Spleen (tissue), 11 donors: ENCODE measurements at regions not wholly inside any gene's neighbourhood (a gene's known extent, or its start where the extent isn't known, plus 50 kb on each side); places are given as distances from the start of the nearest gene placed in this dataset.
"Not testable (repeated sequence)": the region's sequence is repeated elsewhere in the genome, so short reads cannot be mapped to it uniquely, and the experiment has no call there.

Experiments
- DNase-seq: peaks from one replicate; pipeline ENCODE4 v3.0.0-alpha.2; 2020
- H3K27ac ChIP-seq, 8 donors: fragments of 200-600 bp; sonication (generic) in 7 of 8; 1 replicate in 4 of 8; 2 replicates in 4 of 8; pipeline versions ENCODE4 v1.5.0 to v1.8.0; 2016 to 2021; ENCODE audit warnings: inconsistent platforms in 4 of 8, mild to moderate bottlenecking in 4 of 8, moderate library complexity in 1 of 8
- H3K27me3 ChIP-seq, 7 donors: fragments of 200-600 bp; sonication (generic) in 6 of 7; replicated peaks in 1 of 7; 1 replicate in 4 of 7; 2 replicates in 3 of 7; pipeline versions ENCODE4 v1.5.0 to v1.8.0; 2016 to 2021; ENCODE audit warnings: inconsistent platforms in 3 of 7, mild to moderate bottlenecking in 1 of 7
- H3K36me3 ChIP-seq, 6 donors: fragments of 200-600 bp; sonication (generic) in 5 of 6; 1 replicate in 4 of 6; 2 replicates in 2 of 6; pipeline versions ENCODE4 v1.5.0 to v1.8.0; 2016 to 2021; ENCODE audit warnings: inconsistent platforms in 2 of 6
- H3K4me1 ChIP-seq, 6 donors: fragments of 200-600 bp; sonication (generic) in 5 of 6; 1 replicate in 3 of 6; 2 replicates in 3 of 6; pipeline versions ENCODE4 v1.5.0 to v1.8.0; 2016 to 2021; ENCODE audit warnings: inconsistent platforms in 3 of 6
- H3K4me3 ChIP-seq, 8 donors: fragments of 200-600 bp; sonication (generic) in 7 of 8; 1 replicate in 4 of 8; 2 replicates in 4 of 8; pipeline versions ENCODE4 v1.5.0 to v1.8.0; 2016 to 2021; ENCODE audit warnings: inconsistent platforms in 4 of 8, mild to moderate bottlenecking in 4 of 8, moderate library complexity in 2 of 8
- H3K9me3 ChIP-seq, 8 donors: fragments of 200-600 bp; sonication (generic) in 7 of 8; 1 replicate in 4 of 8; 2 replicates in 4 of 8; pipeline versions ENCODE4 v1.5.0 to v1.8.0; 2016 to 2021; ENCODE audit warnings: inconsistent platforms in 4 of 8
- POLR2A ChIP-seq, 3 donors: fragments of 450-650 bp; IDR thresholded peaks; one replicate each; pipeline ENCODE4 v1.5.1; 2017; ENCODE audit warnings: antibody characterized with exemption in 3 of 3, mild to moderate bottlenecking in 1 of 3
- POLR2AphosphoS5 ChIP-seq, 3 donors: sonication (generic); formaldehyde crosslinking; IDR thresholded peaks; one replicate each; pipeline ENCODE4 v1.5.1; 2017; ENCODE audit warnings: antibody characterized with exemption in 3 of 3
- WGBS, 5 donors: extraction: QIAGEN DNeasy Blood & Tissue Kit in 3 of 5; methylation state at CpG; one replicate each; pipeline versions ENCODE4 v1.1.5 to v1.1.7; 2013 to 2018; 5-methylcytosine and 5-hydroxymethylcytosine counted together
- intact Hi-C: fragments of 100-400 bp; cut with DNase I; formaldehyde crosslinking; loops from one replicate; pipeline ENCODE4 v1.15.0; 2023; ENCODE audit warnings: low total_unique reads
- TF ChIP-seq, protein P1 (sequence below), 11 experiments: fragments of 200-600 bp in 7 of 11; fragments of 450-650 bp in 4 of 11; sonication (generic) in 4 of 11; IDR thresholded peaks in 8 of 11; conservative IDR thresholded peaks in 3 of 11; 1 replicate in 7 of 11; 2 replicates in 4 of 11; pipeline versions ENCODE4 v1.4.0 to v1.8.0; 2016 to 2021; ENCODE audit warnings: antibody characterized with exemption in 11 of 11, inconsistent platforms in 4 of 11, mild to moderate bottlenecking in 1 of 11
- donor health status: healthy with polysubstance abuse.
- donor health status: DM: no; HTN: no; CAD: no; lungs with moderate emphysema.
- donor health status: DM: no; HTN: no; CAD: no.
- donor health status: Bipolar disorder and iron deficiency.
- donor health status: healthy.
- donor health status: DM: no; HTN: no; CAD: no.
- donor health status: DM: yes; HTN: yes; CAD: no.

DNA sequence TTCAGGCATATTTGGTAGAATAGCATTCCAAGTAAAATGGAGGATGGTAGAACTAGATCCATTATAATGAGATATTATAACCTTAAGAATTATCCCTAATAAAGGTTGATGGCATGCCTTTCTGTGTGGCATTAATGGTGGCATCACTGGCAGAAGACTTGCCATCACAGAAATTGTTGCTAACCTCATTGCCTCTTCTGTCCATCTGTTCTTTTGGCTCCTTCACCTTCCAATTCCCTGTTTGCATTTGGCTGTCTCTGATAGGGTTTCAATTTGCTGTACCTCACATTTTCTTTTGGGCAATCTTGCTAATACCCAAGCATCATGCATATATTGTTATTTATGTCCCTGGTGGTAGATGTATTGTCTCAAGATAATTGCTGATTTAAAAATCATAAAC lies 98.9 kb downstream of the SMPDL3A start:
- Histone ChIP-seq H3K36me3 (no peaks in the 10 kb centered on the region), H3K27me3 (no peaks in the 10 kb centered on the region), H3K4me1 (no peaks in the 10 kb centered on the region), H3K4me3 (no peak overlapping the region), H3K9me3 (peaks cover 0 to 9% (median 0%) of the 10 kb centered on the region in 8 donors), H3K27ac (no peak overlapping the region)
- DNase-seq: no peak
- intact Hi-C loops: no loop called here
- TF ChIP-seq POLR2AphosphoS5 (IDR thresholded peaks at IDR 0.05) (no peak), POLR2A (IDR thresholded peaks at IDR 0.05) (no peak)
- TF ChIP-seq, protein P1, sequence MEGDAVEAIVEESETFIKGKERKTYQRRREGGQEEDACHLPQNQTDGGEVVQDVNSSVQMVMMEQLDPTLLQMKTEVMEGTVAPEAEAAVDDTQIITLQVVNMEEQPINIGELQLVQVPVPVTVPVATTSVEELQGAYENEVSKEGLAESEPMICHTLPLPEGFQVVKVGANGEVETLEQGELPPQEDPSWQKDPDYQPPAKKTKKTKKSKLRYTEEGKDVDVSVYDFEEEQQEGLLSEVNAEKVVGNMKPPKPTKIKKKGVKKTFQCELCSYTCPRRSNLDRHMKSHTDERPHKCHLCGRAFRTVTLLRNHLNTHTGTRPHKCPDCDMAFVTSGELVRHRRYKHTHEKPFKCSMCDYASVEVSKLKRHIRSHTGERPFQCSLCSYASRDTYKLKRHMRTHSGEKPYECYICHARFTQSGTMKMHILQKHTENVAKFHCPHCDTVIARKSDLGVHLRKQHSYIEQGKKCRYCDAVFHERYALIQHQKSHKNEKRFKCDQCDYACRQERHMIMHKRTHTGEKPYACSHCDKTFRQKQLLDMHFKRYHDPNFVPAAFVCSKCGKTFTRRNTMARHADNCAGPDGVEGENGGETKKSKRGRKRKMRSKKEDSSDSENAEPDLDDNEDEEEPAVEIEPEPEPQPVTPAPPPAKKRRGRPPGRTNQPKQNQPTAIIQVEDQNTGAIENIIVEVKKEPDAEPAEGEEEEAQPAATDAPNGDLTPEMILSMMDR (IDR thresholded peaks at IDR 0.05 in 8 of 11, conservative IDR thresholded peaks at IDR 0.05 in 3 of 11): no peak

DNA sequence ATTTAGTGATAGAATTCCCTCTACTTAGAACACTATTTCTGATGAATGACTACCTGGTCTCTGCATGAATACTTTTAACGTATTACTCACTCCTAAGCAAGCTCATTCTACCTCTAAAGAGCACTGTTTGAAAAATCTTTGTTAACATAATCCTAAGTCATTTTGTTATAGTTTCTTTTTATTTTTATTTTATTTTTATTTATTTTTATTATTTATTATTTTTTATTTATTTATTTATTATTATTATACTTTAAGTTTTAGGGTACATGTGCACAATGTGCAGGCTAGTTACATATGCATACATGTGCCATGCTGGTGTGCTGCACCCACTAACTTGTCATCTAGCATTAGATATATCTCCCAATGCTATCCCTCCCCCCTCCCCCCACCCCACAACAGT lies 99.6 kb downstream of the SMPDL3A start:
- H3K9me3 ChIP-seq, H3K4me3 ChIP-seq, H3K36me3 ChIP-seq, H3K4me1 ChIP-seq, intact Hi-C loops, DNase-seq, H3K27ac ChIP-seq, H3K27me3 ChIP-seq: not testable (repeated sequence)
- WGBS, 5 donors: 84 to 98% (median 93%) methylated on average over 1 of the region's 1 CpG

DNA sequence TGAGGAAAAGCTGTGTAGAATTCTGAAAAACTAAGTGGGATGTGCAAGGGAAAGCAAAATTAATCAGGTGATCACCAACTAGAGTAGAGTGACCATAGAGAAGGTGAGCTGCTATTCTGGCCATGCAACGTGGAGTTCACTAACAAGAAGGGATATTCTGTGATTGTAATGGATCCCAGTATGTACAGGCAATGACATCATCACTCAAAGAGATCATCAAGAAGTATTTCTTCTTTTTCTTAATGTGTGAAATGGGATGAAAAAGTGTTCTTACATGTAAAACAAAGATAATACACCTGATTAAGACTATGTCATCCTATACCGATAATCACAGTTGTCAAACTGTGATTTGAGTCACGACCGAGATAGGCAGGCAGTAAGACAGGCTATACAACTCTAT lies 101.2 kb downstream of the SMPDL3A start:
- H3K4me1 ChIP-seq: no peaks in the 10 kb centered on the region
- H3K27ac ChIP-seq: no peak overlapping the region
- H3K9me3 ChIP-seq: peaks cover 0 to 9% (median 0%) of the 10 kb centered on the region in 8 donors
- H3K36me3 ChIP-seq: no peaks in the 10 kb centered on the region
- intact Hi-C loops: no loop called here
- DNase-seq: no peak
- TF ChIP-seq POLR2AphosphoS5 (IDR thresholded peaks at IDR 0.05) (no peak), POLR2A (IDR thresholded peaks at IDR 0.05) (no peak)
- TF ChIP-seq, protein P1 (IDR thresholded peaks at IDR 0.05 in 8 of 11, conservative IDR thresholded peaks at IDR 0.05 in 3 of 11): no peak
- no peaks in the 10 kb centered on the region for H3K27me3 ChIP-seq
- H3K4me3 ChIP-seq: no peak overlapping the region
- WGBS, 5 donors: 80 to 92% (median 84%) methylated on average over 4 of the region's 4 CpGs

DNA sequence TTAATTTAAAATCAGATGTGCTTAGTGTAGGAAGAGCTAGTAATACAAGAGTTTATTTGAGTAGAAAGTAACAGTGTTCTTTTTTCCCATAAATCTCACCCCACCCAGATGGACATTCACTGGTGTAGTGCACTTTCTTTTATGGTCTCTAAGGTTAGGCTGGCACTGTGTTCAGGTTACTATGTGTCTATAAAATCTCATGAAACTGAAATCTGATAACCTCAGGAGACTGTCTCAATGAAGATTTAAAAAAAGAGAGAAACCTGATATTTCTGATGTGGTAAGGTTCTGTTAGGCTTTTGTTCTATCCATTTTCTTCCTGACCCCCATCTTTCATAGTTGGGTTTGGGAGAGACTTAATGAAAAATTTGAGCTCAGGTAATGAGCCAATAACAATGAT lies 101.2 kb upstream of the CLVS2 start:
- H3K9me3 ChIP-seq: peaks cover 0 to 9% (median 0%) of the 10 kb centered on the region in 8 donors
- H3K4me1 ChIP-seq: no peaks in the 10 kb centered on the region
- H3K27me3 ChIP-seq: no peaks in the 10 kb centered on the region
- H3K27ac ChIP-seq: no peak overlapping the region
- no peaks in the 10 kb centered on the region for H3K36me3 ChIP-seq
- TF ChIP-seq, protein P1 (IDR thresholded peaks at IDR 0.05 in 8 of 11, conservative IDR thresholded peaks at IDR 0.05 in 3 of 11): no peak
- TF ChIP-seq POLR2AphosphoS5 (IDR thresholded peaks at IDR 0.05) (no peak), POLR2A (IDR thresholded peaks at IDR 0.05) (no peak)
- no peak for DNase-seq
- intact Hi-C loops: no loop called here
- no peak overlapping the region for H3K4me3 ChIP-seq

DNA sequence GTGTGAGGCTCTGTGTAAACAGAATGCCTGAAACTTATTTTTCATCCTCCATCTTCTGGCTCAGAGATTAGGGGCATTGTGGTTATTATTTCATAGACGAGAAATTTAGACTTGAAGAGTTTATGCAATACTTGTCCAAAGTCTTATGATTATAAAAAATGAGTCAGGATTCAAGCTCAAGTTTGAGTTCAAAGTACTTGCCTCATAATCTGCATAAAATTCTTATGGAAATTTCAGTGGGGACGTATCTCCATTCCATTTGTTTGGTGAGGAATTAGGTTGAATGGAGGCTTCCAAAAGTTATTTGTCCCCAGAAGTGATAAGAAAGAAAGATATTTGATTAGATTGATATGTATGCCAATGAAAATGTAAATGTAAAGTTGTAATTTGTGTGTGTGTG lies 93.7 kb upstream of the CLVS2 start:
- Histone ChIP-seq H3K4me1 (no peaks in the 10 kb centered on the region), H3K4me3 (no peak overlapping the region), H3K36me3 (no peaks in the 10 kb centered on the region), H3K27ac (no peak overlapping the region), H3K9me3 (no peaks in the 10 kb centered on the region), H3K27me3 (no peaks in the 10 kb centered on the region)
- TF ChIP-seq POLR2AphosphoS5 (IDR thresholded peaks at IDR 0.05) (no peak), POLR2A (IDR thresholded peaks at IDR 0.05) (no peak)
- TF ChIP-seq, protein P1 (IDR thresholded peaks at IDR 0.05 in 8 of 11, conservative IDR thresholded peaks at IDR 0.05 in 3 of 11): no peak
- intact Hi-C loops: no loop called here
- DNase-seq: no peak
- WGBS, 5 donors: 69 to 80% (median 77%) methylated on average over 2 of the region's 2 CpGs
